Natural killer cell treated with Interleukin-12 subunit alpha and Interleukin-12 subunit beta and Interleukin-15 and Interleukin-18, amount 100 ng/mL, for 72 hours (primary cell): ENCODE measurements at regions not wholly inside any gene's neighbourhood (a gene's known extent, or its start where the extent isn't known, plus 50 kb on each side); places are given as distances from the start of the nearest gene placed in this dataset.
A peak's percentile ranks its signal among the peaks of the same experiment; 100 is the strongest.

Experiments used
- ATAC-seq, 2 donors: fragments of 150-1000 bp; cut with Tn5 transposase in 1 of 2; sonication (Bioruptor Pico), chemical (Tn5 transposase) in 1 of 2; 2 replicates each; pipeline ENCODE4 v1.10.0; 2021
- DNase-seq: peaks from one replicate; pipeline ENCODE4 v3.0.0; 2022; ENCODE audit warnings: low spot score
- H3K27ac Mint-ChIP-seq, 2 donors: 1 replicate in 1 of 2; 2 replicates in 1 of 2; pipeline ENCODE4 v1.8.0; 2022; ENCODE audit warnings: mixed read lengths in 2 of 2, mild to moderate bottlenecking in 1 of 2, moderate library complexity in 1 of 2
- H3K27me3 Mint-ChIP-seq, 2 donors: 1 replicate in 1 of 2; 2 replicates in 1 of 2; pipeline ENCODE4 v1.8.0; 2022; ENCODE audit warnings: mixed read lengths in 2 of 2
- H3K36me3 Mint-ChIP-seq: one replicate; pipeline ENCODE4 v1.8.0; 2022; ENCODE audit warnings: mixed read lengths
- H3K4me1 Mint-ChIP-seq, 2 donors: 1 replicate in 1 of 2; 2 replicates in 1 of 2; pipeline ENCODE4 v1.8.0; 2022; ENCODE audit warnings: low read depth in 2 of 2, mixed read lengths in 2 of 2, mild to moderate bottlenecking in 1 of 2
- H3K4me3 Mint-ChIP-seq: one replicate; pipeline ENCODE4 v1.8.0; 2022; ENCODE audit warnings: mixed read lengths
- H3K9me3 Mint-ChIP-seq: 2 replicates; pipeline ENCODE4 v1.8.0; 2022; ENCODE audit warnings: mixed read lengths

DNA sequence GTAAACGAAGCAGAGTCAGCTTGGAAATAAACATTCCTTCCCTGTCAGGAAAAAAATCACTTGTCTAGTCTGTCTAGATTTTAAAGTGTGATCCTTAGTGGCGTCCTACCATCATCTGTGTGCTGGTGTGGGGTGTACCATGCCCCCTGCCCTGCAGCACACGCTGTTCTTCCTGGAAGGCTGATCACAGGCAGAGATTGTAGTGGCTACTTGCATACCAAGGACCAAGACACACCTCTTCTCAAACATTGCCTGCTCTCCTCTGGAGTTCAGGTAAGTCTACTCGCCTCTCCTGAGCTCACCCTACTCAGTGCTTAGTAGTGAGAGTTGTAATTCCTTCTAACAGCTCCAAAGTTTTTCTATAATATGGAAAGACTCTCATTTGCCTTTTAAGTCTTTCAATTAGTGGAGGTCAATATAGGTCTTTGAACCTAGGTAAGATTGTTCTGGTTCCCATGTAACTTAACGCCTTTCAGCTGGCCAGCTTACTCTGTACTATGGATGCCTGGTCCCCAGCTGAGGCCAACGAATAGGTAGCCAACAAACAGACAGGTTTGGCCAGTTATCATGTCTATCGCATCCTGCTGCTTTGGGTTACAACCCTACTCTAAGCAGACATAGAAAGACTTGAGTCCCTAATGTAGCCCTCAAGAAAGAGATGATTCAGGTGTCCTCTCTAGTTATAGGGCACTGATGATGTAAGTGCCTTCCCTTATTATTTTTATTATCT lies 55.4 kb downstream of the XCL1 start:
- peaks cover 9 to 16% of the 10 kb centered on the region in 2 donors for H3K27me3 Mint-ChIP-seq
- ATAC-seq: no peak

GRCh38 chr1:168634951-168635532 lies 58.6 kb downstream of the XCL1 start:
- Mint-ChIP-seq H3K4me3 (no peak overlapping the region), H3K36me3 (no peaks in the 10 kb centered on the region), H3K27ac (no peak overlapping the region), H3K27me3 (peaks cover 0 to 7% of the 10 kb centered on the region in 2 donors), H3K4me1 (peaks cover 0 to 3% of the 10 kb centered on the region in 2 donors), H3K9me3 (no peaks in the 10 kb centered on the region)
- no peak for ATAC-seq
- no peak for DNase-seq

More for the DNA sequence above, 55.4 kb downstream of the XCL1 start:
- Mint-ChIP-seq H3K27ac (no peak overlapping the region), H3K9me3 (no peaks in the 10 kb centered on the region), H3K4me3 (no peak overlapping the region), H3K4me1 (peaks cover 6 to 9% of the 10 kb centered on the region in 2 donors), H3K36me3 (no peaks in the 10 kb centered on the region)
- no peak for DNase-seq

- ATAC-seq (no peak), DNase-seq (no peak)
- Mint-ChIP-seq H3K4me1 (peaks cover 0 to 3% of the 10 kb centered on the region in 2 donors), H3K27ac (no peak overlapping the region), H3K27me3 (peaks cover 0 to 4% of the 10 kb centered on the region in 2 donors), H3K4me3 (no peak overlapping the region), H3K9me3 (no peaks in the 10 kb centered on the region), H3K36me3 (no peaks in the 10 kb centered on the region)
Observed at GRCh38 chr1:168636200-168636599, 59.8 kb downstream of the XCL1 start.

GRCh38 chr1:168636642-168637111 lies 60.3 kb downstream of the XCL1 start:
- H3K4me3 Mint-ChIP-seq: no peak overlapping the region
- H3K9me3 Mint-ChIP-seq: no peaks in the 10 kb centered on the region

DNA sequence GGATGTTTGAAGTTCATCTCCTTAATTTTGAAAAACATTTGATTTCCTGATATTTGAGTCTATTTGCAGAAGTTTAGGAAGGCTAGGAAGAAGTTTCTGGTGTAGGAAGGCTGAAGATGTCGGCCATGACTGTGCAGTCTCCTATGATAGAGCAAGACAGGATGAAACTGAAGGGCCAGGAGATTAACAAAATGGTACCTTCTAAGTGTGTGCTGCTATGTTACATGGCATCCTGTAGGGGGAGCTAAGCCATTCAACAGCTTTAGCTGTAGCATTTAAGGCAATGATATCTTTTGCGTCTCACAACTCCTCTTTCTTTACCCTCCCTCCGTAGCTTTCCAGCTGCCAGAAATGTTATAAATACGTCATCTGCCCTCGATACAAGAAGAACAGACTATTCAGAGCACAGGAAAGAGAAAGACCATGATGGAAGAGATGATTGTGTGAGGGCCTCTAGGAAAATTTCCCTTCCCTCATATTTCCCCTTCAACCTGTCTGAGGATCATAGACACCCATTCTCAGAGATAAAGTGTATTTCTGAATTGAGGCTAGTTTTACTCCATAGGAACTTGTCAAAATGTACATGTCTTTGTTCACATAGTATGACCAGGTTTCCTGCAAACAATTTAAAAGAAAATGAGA lies 61.1 kb downstream of the XCL1 start:
- DNase-seq (no peak), ATAC-seq (no peak)
- Mint-ChIP-seq H3K36me3 (no peaks in the 10 kb centered on the region), H3K27ac (peak overlapping the region in 1 of 2 donors; percentile 32), H3K4me3 (no peak overlapping the region), H3K4me1 (peaks cover 0 to 3% of the 10 kb centered on the region in 2 donors), H3K27me3 (peaks cover 0 to 4% of the 10 kb centered on the region in 2 donors), H3K9me3 (no peaks in the 10 kb centered on the region)

More at GRCh38 chr1:168636642-168637111, 60.3 kb downstream of the XCL1 start:
- Mint-ChIP-seq H3K27ac (no peak overlapping the region), H3K27me3 (peaks cover 0 to 4% of the 10 kb centered on the region in 2 donors), H3K4me1 (peaks cover 0 to 3% of the 10 kb centered on the region in 2 donors), H3K36me3 (no peaks in the 10 kb centered on the region)
- ATAC-seq (no peak), DNase-seq (no peak)

- H3K4me3 Mint-ChIP-seq: no peak overlapping the region
- ATAC-seq (no peak), DNase-seq (no peak)
- H3K27me3 Mint-ChIP-seq: peaks cover 0 to 4% of the 10 kb centered on the region in 2 donors
- no peak overlapping the region for H3K27ac Mint-ChIP-seq
- no peaks in the 10 kb centered on the region for H3K9me3 Mint-ChIP-seq
- peaks cover 0 to 3% of the 10 kb centered on the region in 2 donors for H3K4me1 Mint-ChIP-seq
- H3K36me3 Mint-ChIP-seq: no peaks in the 10 kb centered on the region
Observed at GRCh38 chr1:168638884-168639283, 62.5 kb downstream of the XCL1 start.

DNA sequence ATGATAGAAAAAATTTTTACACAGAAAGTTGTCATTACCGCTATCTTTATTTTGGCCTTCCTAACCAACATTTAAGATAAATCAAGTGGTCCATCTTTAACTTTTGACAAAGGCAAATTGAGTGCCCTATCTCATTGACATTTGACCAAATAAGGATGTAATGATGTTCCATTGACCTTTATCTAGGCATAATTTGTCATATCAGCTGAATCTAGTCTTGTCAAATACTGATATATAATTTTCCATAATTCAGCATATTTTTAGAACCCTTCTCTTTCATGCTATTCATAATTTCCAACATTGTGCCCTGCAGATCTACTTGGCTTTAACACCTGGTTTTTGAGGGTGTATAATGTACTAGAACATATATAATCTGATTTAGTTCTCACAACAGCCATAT lies 63.8 kb downstream of the XCL1 start:
- no peaks in the 10 kb centered on the region for H3K36me3 Mint-ChIP-seq
- H3K4me3 Mint-ChIP-seq: no peak overlapping the region
- no peak overlapping the region for H3K27ac Mint-ChIP-seq
- DNase-seq (no peak), ATAC-seq (no peak)
- H3K9me3 Mint-ChIP-seq: no peaks in the 10 kb centered on the region
- peaks cover 0 to 4% of the 10 kb centered on the region in 2 donors for H3K27me3 Mint-ChIP-seq
- H3K4me1 Mint-ChIP-seq: peaks cover 0 to 3% of the 10 kb centered on the region in 2 donors

- no peak overlapping the region for H3K27ac Mint-ChIP-seq
- H3K4me3 Mint-ChIP-seq: no peak overlapping the region
- H3K9me3 Mint-ChIP-seq: no peaks in the 10 kb centered on the region
- no peaks in the 10 kb centered on the region for H3K36me3 Mint-ChIP-seq
- H3K27me3 Mint-ChIP-seq: peaks cover 0 to 4% of the 10 kb centered on the region in 2 donors
- peaks cover 0 to 3% of the 10 kb centered on the region in 2 donors for H3K4me1 Mint-ChIP-seq
- no peak for ATAC-seq
- no peak for DNase-seq
Observed at GRCh38 chr1:168640836-168641235, 64.4 kb downstream of the XCL1 start.

GRCh38 chr1:168643152-168643551 lies 66.7 kb downstream of the XCL1 start:
- DNase-seq (no peak), ATAC-seq (no peak)
- Mint-ChIP-seq H3K27ac (no peak overlapping the region), H3K36me3 (no peaks in the 10 kb centered on the region), H3K27me3 (peaks cover 0 to 2% of the 10 kb centered on the region in 2 donors), H3K4me1 (no peaks in the 10 kb centered on the region), H3K4me3 (no peak overlapping the region), H3K9me3 (no peaks in the 10 kb centered on the region)
